Transverse colon (tissue), 4 donors: ENCODE measurements at regions not wholly inside any gene's neighbourhood (a gene's known extent, or its start where the extent isn't known, plus 50 kb on each side); places are given as distances from the start of the nearest gene placed in this dataset.

Source experiments
- DNase-seq: peaks from one replicate; pipeline ENCODE4 v3.0.0-alpha.2; 2019
- H3K27ac ChIP-seq, 4 donors: fragments of 200-600 bp; sonication (generic); 2 replicates each; pipeline ENCODE4 v1.5.1; 2016 to 2018; ENCODE audit warnings: inconsistent platforms in 4 of 4
- H3K27me3 ChIP-seq: fragments of 200-600 bp; sonication (generic); 2 replicates; pipeline ENCODE4 v1.5.1; 2017; ENCODE audit warnings: inconsistent platforms
- H3K36me3 ChIP-seq, 4 donors: fragments of 200-600 bp; sonication (generic); 2 replicates each; pipeline ENCODE4 v1.5.1; 2017 to 2019; ENCODE audit warnings: inconsistent platforms in 4 of 4
- H3K4me1 ChIP-seq, 4 donors: fragments of 200-600 bp; sonication (generic); 2 replicates each; pipeline ENCODE4 v1.5.1; 2017 to 2020; ENCODE audit warnings: inconsistent platforms in 4 of 4
- H3K4me3 ChIP-seq, 4 donors: fragments of 200-600 bp; sonication (generic); 1 replicate in 1 of 4; 2 replicates in 3 of 4; pipeline versions ENCODE4 v1.5.1 to v1.6.1; 2017 to 2019; ENCODE audit warnings: inconsistent platforms in 4 of 4
- H3K9me3 ChIP-seq, 2 donors: fragments of 200-600 bp; sonication (generic); 2 replicates each; pipeline ENCODE4 v1.5.1; 2017 to 2019; ENCODE audit warnings: inconsistent platforms in 2 of 2
- CTCF ChIP-seq, 5 experiments: fragments of 200-600 bp in 3 of 5; fragments of 450-650 bp in 2 of 5; sonication (generic) in 3 of 5; IDR thresholded peaks; 1 replicate in 2 of 5; 2 replicates in 3 of 5; pipeline ENCODE4 v1.5.1; 2016 to 2017; ENCODE audit warnings: antibody characterized with exemption in 5 of 5, inconsistent platforms in 3 of 5, mild to moderate bottlenecking in 2 of 5, moderate library complexity in 1 of 5
- EP300 ChIP-seq: sonication (generic); formaldehyde crosslinking; IDR thresholded peaks from one replicate; pipeline ENCODE4 v1.6.1; 2017; ENCODE audit warnings: antibody characterized with exemption, low read depth
- POLR2A ChIP-seq: fragments of 450-650 bp; IDR thresholded peaks from one replicate; pipeline ENCODE4 v1.6.1; 2016; ENCODE audit warnings: antibody characterized with exemption, mild to moderate bottlenecking, moderate library complexity
- POLR2AphosphoS5 ChIP-seq, 3 donors: sonication (generic); formaldehyde crosslinking; IDR thresholded peaks; one replicate each; pipeline ENCODE4 v1.6.1; 2016; ENCODE audit warnings: antibody characterized with exemption in 3 of 3
- WGBS, 2 donors: methylation state at CpG; one replicate each; pipeline ENCODE4 v1.1.5; 2018; ENCODE audit warnings: low coverage in 1 of 2; 5-methylcytosine and 5-hydroxymethylcytosine counted together
- in situ Hi-C, 4 donors: fragments of 200-750 bp; cut with MboI; loops; one replicate each; pipeline versions ENCODE4 v1.15.0 to v1.15.1; 2017; ENCODE audit warnings: low sequenced_read_pairs in 3 of 4, low pct_ligation_motif_present in 1 of 4, low pct_unique_long_range_greater_than_20kb in 1 of 4
- intact Hi-C: fragments of 100-400 bp; cut with DNase I; formaldehyde crosslinking; loops from one replicate; pipeline ENCODE4 v1.15.1; 2023; ENCODE audit warnings: low total_unique reads

GRCh38 chr3:24857945-24858344 is 363.3 kb upstream of the THRB start:
- Histone ChIP-seq H3K27me3 (no peaks in the 10 kb centered on the region), H3K9me3 (no peaks in the 10 kb centered on the region), H3K27ac (no peak overlapping the region), H3K36me3 (no peaks in the 10 kb centered on the region), H3K4me1 (no peaks in the 10 kb centered on the region), H3K4me3 (no peak overlapping the region)
- WGBS, 2 donors = 77 to 78% methylated on average over 1 of the region's 1 CpG
- no peak for TF ChIP-seq EP300
- TF ChIP-seq POLR2AphosphoS5 (IDR thresholded peaks at IDR 0.05) = no peak
- TF ChIP-seq CTCF (IDR thresholded peaks at IDR 0.05) = no peak
- no peak for TF ChIP-seq POLR2A
- in situ Hi-C loops = no loop called here
- DNase-seq = no peak
- intact Hi-C loops = no loop called here

GRCh38 chr3:24863215-24863614 is 368.6 kb upstream of the THRB start:
- intact Hi-C loops (no loop called here), in situ Hi-C loops (no loop called here)
- no peak for TF ChIP-seq EP300
- TF ChIP-seq POLR2A = no peak
- TF ChIP-seq POLR2AphosphoS5 (IDR thresholded peaks at IDR 0.05) = no peak
- no peak for TF ChIP-seq CTCF (IDR thresholded peaks at IDR 0.05)
- H3K27me3 ChIP-seq = no peaks in the 10 kb centered on the region
- H3K4me3 ChIP-seq = no peak overlapping the region
- no peaks in the 10 kb centered on the region for H3K36me3 ChIP-seq
- no peaks in the 10 kb centered on the region for H3K4me1 ChIP-seq
- DNase-seq = no peak
- no peak overlapping the region for H3K27ac ChIP-seq
- no peaks in the 10 kb centered on the region for H3K9me3 ChIP-seq
- whole genome bisulfite sequencing, 2 donors = 64 to 71% methylated on average over 5 of the region's 5 CpGs

- Histone ChIP-seq H3K27me3 (no peaks in the 10 kb centered on the region), H3K36me3 (no peaks in the 10 kb centered on the region), H3K9me3 (no peaks in the 10 kb centered on the region), H3K27ac (no peak overlapping the region), H3K4me1 (no peaks in the 10 kb centered on the region), H3K4me3 (no peak overlapping the region)
- 85 to 91% methylated on average over 4 of the region's 4 CpGs for WGBS, 2 donors
- intact Hi-C loops (no loop called here), in situ Hi-C loops (no loop called here)
- no peak for DNase-seq
- TF ChIP-seq CTCF (IDR thresholded peaks at IDR 0.05) = no peak
- no peak for TF ChIP-seq POLR2A
- TF ChIP-seq POLR2AphosphoS5 (IDR thresholded peaks at IDR 0.05) = no peak
- TF ChIP-seq EP300 = no peak
Measured at GRCh38 chr3:24867783-24868182, 373.1 kb upstream of the THRB start.

GRCh38 chr3:24881239-24881638 is 386.6 kb upstream of the THRB start:
- no peaks in the 10 kb centered on the region for H3K27me3 ChIP-seq
- DNase-seq = no peak
- in situ Hi-C loops = no loop called here
- WGBS, 2 donors = 72 to 79% methylated on average over 2 of the region's 2 CpGs
- H3K9me3 ChIP-seq = no peaks in the 10 kb centered on the region
- no peak overlapping the region for H3K4me3 ChIP-seq
- intact Hi-C loops = no loop called here
- no peak overlapping the region for H3K27ac ChIP-seq
- no peaks in the 10 kb centered on the region for H3K36me3 ChIP-seq
- no peak for TF ChIP-seq CTCF (IDR thresholded peaks at IDR 0.05)
- no peaks in the 10 kb centered on the region for H3K4me1 ChIP-seq
